HCT116 (cell line): ENCODE measurements at regions not wholly inside any gene's neighbourhood (a gene's known extent, or its start where the extent isn't known, plus 50 kb on each side); places are given as distances from the start of the nearest gene placed in this dataset.
A peak's percentile ranks its signal among the peaks of the same experiment; 100 is the strongest.

ENCODE experiments used
- ATAC-seq: fragments of 200-7000 bp; cut with Tn5 transposase; 2 replicates; pipeline ENCODE4 v1.9.1; 2020; ENCODE audit warnings: mild to moderate bottlenecking, moderate library complexity
- BruUV-seq: library from RNA; stranded (reverse); fragments of 400-500 nt; replicated peaks from 2 replicates; lab custom pipeline; 2021; lab: Mats Ljungman, UMichigan
- CTCF ChIA-PET: fragments of 300-600 bp; sonication (Branson Sonifier 250); formaldehyde crosslinking; loops from one replicate; lab custom pipeline; 2021; ENCODE audit warnings: antibody characterized with exemption; lab: Charles Lee
- POLR2A ChIA-PET: fragments of 300-600, 350-600 bp; sonication (Branson Sonifier 250); formaldehyde crosslinking; loops from one replicate; lab custom pipeline; 2021; ENCODE audit warnings: antibody characterized with exemption; lab: Charles Lee
- RAD21 ChIA-PET, 2 experiments: fragments of 300-600 bp; sonication (Branson Sonifier 250); formaldehyde crosslinking; loops; one replicate each; lab custom pipeline; 2023; ENCODE audit warnings: low total read pairs in 2 of 2; ENCODE audit not compliant: uncharacterized antibody in 2 of 2, unreplicated experiment in 2 of 2, low non-redundant PET in 1 of 2; lab: Charles Lee
- DNase-seq: peaks from one replicate; pipeline ENCODE4 v3.0.0-alpha.2; 2010; ENCODE audit warnings: low read depth, low spot score
- H2AFZ ChIP-seq: fragments of 200-600 bp; shearing (Covaris generic), sonication (generic); 2 replicates; pipeline ENCODE4 v1.6.1; 2017; ENCODE audit warnings: low read depth, mixed run types, mixed read lengths, antibody characterized with exemption, low read length; ENCODE audit not compliant: poor library complexity, severe bottlenecking
- H3K27ac ChIP-seq: 2 replicates; pipeline ENCODE4 v1.5.1; 2012; ENCODE audit warnings: low read depth, low read length
- H3K27me3 ChIP-seq: fragments of 200-600 bp; sonication (generic); 2 replicates; pipeline ENCODE4 v1.6.1; 2016; ENCODE audit warnings: mixed run types, low read length, mixed read lengths; ENCODE audit not compliant: insufficient read depth
- H3K36me3 ChIP-seq, 2 experiments: fragments of 200-500 bp in 1 of 2; fragments of 200-600 bp in 1 of 2; sonication (Bioruptor generic) in 1 of 2; sonication (generic) in 1 of 2; 2 replicates each; pipeline versions ENCODE4 v1.5.1 to v1.6.1; 2014 to 2016; ENCODE audit warnings: low read length in 2 of 2, inconsistent platforms in 1 of 2, mixed read lengths in 1 of 2, mixed run types in 1 of 2; ENCODE audit not compliant: insufficient read depth in 2 of 2, control insufficient read depth in 1 of 2
- H3K4me1 ChIP-seq, 2 experiments: fragments of 200-600 bp in 1 of 2; sonication (generic) in 1 of 2; 2 replicates each; pipeline versions ENCODE4 v1.5.1 to v1.6.1; 2012 to 2017; ENCODE audit warnings: low read length in 2 of 2, inconsistent platforms in 1 of 2, mild to moderate bottlenecking in 1 of 2, mixed read lengths in 1 of 2, mixed run types in 1 of 2, moderate library complexity in 1 of 2; ENCODE audit not compliant: insufficient read depth in 2 of 2, control insufficient read depth in 1 of 2
- H3K4me2 ChIP-seq: fragments of 200-600 bp; sonication (generic); 2 replicates; pipeline ENCODE4 v1.6.1; 2017; ENCODE audit warnings: mixed run types, low read length, mixed read lengths
- H3K4me3 ChIP-seq, 2 experiments: fragments of 200-600 bp in 1 of 2; sonication (generic) in 1 of 2; replicated peaks in 1 of 2; 2 replicates each; pipeline ENCODE4 v1.5.1; 2011 to 2016; ENCODE audit warnings: low read length in 2 of 2, control low read depth in 1 of 2, low read depth in 1 of 2, mild to moderate bottlenecking in 1 of 2, mixed read lengths in 1 of 2, mixed run types in 1 of 2
- H3K79me2 ChIP-seq: fragments of 200-600 bp; sonication (generic); 2 replicates; pipeline ENCODE4 v1.6.1; 2017; ENCODE audit warnings: mild to moderate bottlenecking, mixed run types, low read length, moderate library complexity, mixed read lengths; ENCODE audit not compliant: insufficient read depth
- H3K9ac ChIP-seq: fragments of 200-600 bp; sonication (generic); 2 replicates; pipeline ENCODE4 v1.6.1; 2016; ENCODE audit warnings: low read length, mixed read lengths
- H3K9me2 ChIP-seq: fragments of 200-600 bp; sonication (generic), shearing (Covaris generic); 2 replicates; pipeline ENCODE4 v1.6.1; 2017; ENCODE audit warnings: mixed run types, mild to moderate bottlenecking, moderate library complexity; ENCODE audit not compliant: insufficient read depth
- H3K9me3 ChIP-seq, 2 experiments: fragments of 200-500 bp in 1 of 2; fragments of 200-600 bp in 1 of 2; sonication (Bioruptor generic) in 1 of 2; sonication (generic) in 1 of 2; 2 replicates each; pipeline ENCODE4 v1.6.1; 2014 to 2017; ENCODE audit warnings: low read length in 2 of 2, mixed read lengths in 2 of 2, inconsistent platforms in 1 of 2, low read depth in 1 of 2, mild to moderate bottlenecking in 1 of 2, mixed run types in 1 of 2, moderate library complexity in 1 of 2; ENCODE audit not compliant: control insufficient read depth in 1 of 2, insufficient read depth in 1 of 2
- H4K20me1 ChIP-seq: fragments of 200-600 bp; sonication (generic), shearing (Covaris generic); 2 replicates; pipeline ENCODE4 v1.6.1; 2017; ENCODE audit warnings: mixed run types, mild to moderate bottlenecking, moderate library complexity; ENCODE audit not compliant: insufficient read depth
- CBX3 ChIP-seq: IDR thresholded peaks from 2 replicates; pipeline ENCODE4 v1.6.1; 2012; ENCODE audit warnings: low read depth
- CTCF ChIP-seq, 3 experiments: fragments of 200-600 bp in 1 of 3; sonication (generic) in 1 of 3; IDR thresholded peaks in 2 of 3; conservative IDR thresholded peaks in 1 of 3; 2 replicates each; pipeline ENCODE4 v1.5.1; 2012 to 2017; ENCODE audit warnings: low read depth in 2 of 3, low read length in 2 of 3, antibody characterized with exemption in 1 of 3, borderline replicate concordance in 1 of 3, control low read depth in 1 of 3, mild to moderate bottlenecking in 1 of 3, mixed read lengths in 1 of 3, mixed run types in 1 of 3, moderate library complexity in 1 of 3; ENCODE audit not compliant: insufficient read depth in 1 of 3
- ELF1 ChIP-seq: IDR thresholded peaks from 2 replicates; pipeline ENCODE4 v1.6.1; 2012; ENCODE audit warnings: low read depth, borderline replicate concordance
- EZH2 ChIP-seq: fragments of 200-600 bp; sonication (generic); IDR thresholded peaks from 2 replicates; pipeline ENCODE4 v1.6.1; 2017; ENCODE audit warnings: antibody characterized with exemption, mixed run types
- EZH2phosphoT487 ChIP-seq: fragments of 200-600 bp; IDR thresholded peaks from 2 replicates; pipeline ENCODE4 v1.6.1; 2018; ENCODE audit warnings: antibody characterized with exemption, borderline replicate concordance
- MAX ChIP-seq: IDR thresholded peaks from 2 replicates; pipeline ENCODE4 v1.6.1; 2012
- POLR2A ChIP-seq: IDR thresholded peaks from 2 replicates; pipeline ENCODE4 v1.7.0; 2011; ENCODE audit warnings: borderline replicate concordance; ENCODE audit not compliant: insufficient read depth, insufficient read length; ENCODE audit errors: extremely low read depth
- RAD21 ChIP-seq: IDR thresholded peaks from 2 replicates; pipeline ENCODE4 v1.6.1; 2012; ENCODE audit warnings: low read depth, mild to moderate bottlenecking
- TCF7L2 ChIP-seq: IDR thresholded peaks from 2 replicates; pipeline ENCODE4 v1.7.0; 2011; ENCODE audit warnings: borderline replicate concordance, inconsistent platforms; ENCODE audit not compliant: insufficient read depth, insufficient read length; ENCODE audit errors: extremely low read depth
- ZFX ChIP-seq: fragments of 450-650 bp; IDR thresholded peaks from 2 replicates; pipeline ENCODE4 v1.6.1; 2017
- intact Hi-C: fragments of 100-400 bp; cut with micrococcal nuclease; formaldehyde crosslinking; loops from 2 replicates; pipeline ENCODE4 v1.10.0; 2022

- H3K9me2 ChIP-seq: no peaks in the 10 kb centered on the region; the same call in 1 of the 2 replicates
- H3K9ac ChIP-seq: no peak overlapping the region
- intact Hi-C loops: no loop called here
- peak; percentile 67 for ATAC-seq
- no peaks in the 10 kb centered on the region for H3K79me2 ChIP-seq
- H3K27ac ChIP-seq: no peak overlapping the region
- no peak overlapping the region for H2AFZ ChIP-seq
- H4K20me1 ChIP-seq: no peaks in the 10 kb centered on the region
- no peaks in the 10 kb centered on the region for H3K36me3 ChIP-seq
- peaks cover 4 to 10% of the 10 kb centered on the region in 2 experiments; a peak in 3 of 4 replicates for H3K4me1 ChIP-seq
- CTCF ChIA-PET: no interaction called here
- RAD21 ChIA-PET: no interaction called here
- H3K27me3 ChIP-seq: no peaks in the 10 kb centered on the region
- H3K4me3 ChIP-seq: no peak overlapping the region
- H3K9me3 ChIP-seq: no peaks in the 10 kb centered on the region
- TF ChIP-seq CTCF (IDR thresholded peaks at IDR 0.05 in 2 of 3, conservative IDR thresholded peaks at IDR 0.05 in 1 of 3; ENCODE audit: borderline replicate concordance in 1 of 3, insufficient read depth in 1 of 3, low read depth in 2 of 3, low read length in 2 of 3) (peak; percentile 36 to 53 (median 37); a peak in 4 of 6 replicates), RAD21 (peak; percentile 60), ZFX (no peak)
- POLR2A ChIA-PET: no interaction called here
- no peak overlapping the region for H3K4me2 ChIP-seq
- BruUV-seq: no TSS peak
- DNase-seq: peak; percentile 27
Measured at GRCh38 chr15:84108728-84109127, 126.8 kb upstream of the GOLGA6L4 start.

GRCh38 chr15:84111575-84111974, 124.0 kb upstream of the GOLGA6L4 start:
- ATAC-seq (no peak), DNase-seq (no peak)
- ChIA-PET RAD21 (no interaction called here), CTCF (no interaction called here), POLR2A (no interaction called here)
- no peak overlapping the region for H3K4me2 ChIP-seq
- no peak overlapping the region for H3K27ac ChIP-seq
- no peaks in the 10 kb centered on the region for H3K27me3 ChIP-seq
- no peaks in the 10 kb centered on the region for H3K36me3 ChIP-seq
- H3K9me3 ChIP-seq: no peaks in the 10 kb centered on the region
- no peak overlapping the region for H3K4me3 ChIP-seq
- no peak for TF ChIP-seq ELF1
- TF ChIP-seq CBX3: no peak
- TF ChIP-seq MAX: no peak
- no peak for TF ChIP-seq EZH2phosphoT487
- TF ChIP-seq POLR2A: no peak
- no peak for TF ChIP-seq TCF7L2
- TF ChIP-seq EZH2: no peak
- no peak for TF ChIP-seq CTCF (IDR thresholded peaks at IDR 0.05 in 2 of 3, conservative IDR thresholded peaks at IDR 0.05 in 1 of 3; ENCODE audit: borderline replicate concordance in 1 of 3, insufficient read depth in 1 of 3, low read depth in 2 of 3, low read length in 2 of 3)
- no peak overlapping the region for H3K9ac ChIP-seq
- no peaks in the 10 kb centered on the region for H4K20me1 ChIP-seq
- intact Hi-C loops: no loop called here
- H3K79me2 ChIP-seq: no peaks in the 10 kb centered on the region
- H2AFZ ChIP-seq: no peak overlapping the region
- no peaks in the 10 kb centered on the region; the same call in 1 of the 2 replicates for H3K9me2 ChIP-seq
- BruUV-seq: no TSS peak
- H3K4me1 ChIP-seq: peaks cover 4 to 10% of the 10 kb centered on the region in 2 experiments; a peak in 3 of 4 replicates
